H9 (cell line): ENCODE measurements at regions not wholly inside any gene's neighbourhood (a gene's known extent, or its start where the extent isn't known, plus 50 kb on each side); places are given as distances from the start of the nearest gene placed in this dataset.

Experiments used
- DNase-seq: peaks from one replicate; pipeline ENCODE4 v3.0.0-alpha.2; 2017
- H2AFZ ChIP-seq: one replicate; pipeline ENCODE4 v1.6.1; 2013; ENCODE audit warnings: mild to moderate bottlenecking, low read length, control low read depth, moderate library complexity
- H2AK5ac ChIP-seq: 2 replicates; pipeline ENCODE4 v1.6.1; 2013; ENCODE audit warnings: low read length, control low read depth, mixed read lengths; ENCODE audit not compliant: insufficient read length
- H2BK120ac ChIP-seq: one replicate; pipeline ENCODE4 v1.6.1; 2013; ENCODE audit warnings: low read depth, mild to moderate bottlenecking, low read length, control low read depth, inconsistent platforms; ENCODE audit not compliant: poor library complexity, severe bottlenecking
- H2BK12ac ChIP-seq: 2 replicates; pipeline ENCODE4 v1.6.1; 2013; ENCODE audit warnings: low read length, control low read depth, mixed read lengths, low read depth; ENCODE audit not compliant: insufficient read length
- H2BK15ac ChIP-seq: 2 replicates; pipeline ENCODE4 v1.6.1; 2013; ENCODE audit warnings: low read depth, low read length, control low read depth
- H2BK20ac ChIP-seq: one replicate; pipeline ENCODE4 v1.6.1; 2013; ENCODE audit warnings: low read depth, mild to moderate bottlenecking, low read length, control low read depth, inconsistent platforms; ENCODE audit not compliant: poor library complexity, severe bottlenecking
- H2BK5ac ChIP-seq: 2 replicates; pipeline ENCODE4 v1.6.1; 2013; ENCODE audit warnings: low read length, control low read depth, mixed read lengths; ENCODE audit not compliant: insufficient read length
- H3K14ac ChIP-seq: 2 replicates; pipeline ENCODE4 v1.6.1; 2013; ENCODE audit warnings: low read length, control low read depth; ENCODE audit not compliant: insufficient read depth
- H3K18ac ChIP-seq: 2 replicates; pipeline ENCODE4 v1.6.1; 2013; ENCODE audit warnings: low read depth, mild to moderate bottlenecking, mixed read lengths, low read length, control low read depth; ENCODE audit not compliant: insufficient read length
- H3K23ac ChIP-seq: 2 replicates; pipeline ENCODE4 v1.6.1; 2013; ENCODE audit warnings: low read length, control low read depth, mixed read lengths, low read depth; ENCODE audit not compliant: insufficient read length
- H3K23me2 ChIP-seq: 2 replicates; pipeline ENCODE4 v1.6.1; 2013; ENCODE audit warnings: low read depth, mild to moderate bottlenecking, mixed read lengths, low read length, control low read depth; ENCODE audit not compliant: insufficient read length, poor library complexity, severe bottlenecking
- H3K27ac ChIP-seq: 2 replicates; pipeline ENCODE4 v1.5.1; 2013; ENCODE audit warnings: low read length, control low read depth, mixed read lengths, low read depth; ENCODE audit not compliant: insufficient read length
- H3K27me3 ChIP-seq: 2 replicates; pipeline ENCODE4 v1.6.1; 2013; ENCODE audit warnings: low read length, control low read depth, inconsistent platforms; ENCODE audit not compliant: insufficient read depth
- H3K4ac ChIP-seq: 2 replicates; pipeline ENCODE4 v1.6.1; 2013; ENCODE audit warnings: low read depth, mild to moderate bottlenecking, control low read depth, inconsistent platforms, low read length, moderate library complexity
- H3K4me1 ChIP-seq: 2 replicates; pipeline ENCODE4 v1.6.1; 2013; ENCODE audit warnings: low read length, control low read depth, inconsistent platforms; ENCODE audit not compliant: insufficient read depth
- H3K4me2 ChIP-seq: 2 replicates; pipeline ENCODE4 v1.6.1; 2013; ENCODE audit warnings: low read length, control low read depth, mixed read lengths; ENCODE audit not compliant: insufficient read length, insufficient read depth
- H3K56ac ChIP-seq: 2 replicates; pipeline ENCODE4 v1.6.1; 2013; ENCODE audit warnings: low read depth, mild to moderate bottlenecking, mixed read lengths, low read length, control low read depth; ENCODE audit not compliant: insufficient read length
- H3K79me1 ChIP-seq: 2 replicates; pipeline ENCODE4 v1.6.1; 2013; ENCODE audit warnings: low read depth, mild to moderate bottlenecking, moderate library complexity, low read length, control low read depth, inconsistent platforms; ENCODE audit not compliant: insufficient read depth, poor library complexity, severe bottlenecking
- H3K79me2 ChIP-seq: 2 replicates; pipeline ENCODE4 v1.6.1; 2013; ENCODE audit warnings: low read length, control low read depth, inconsistent platforms; ENCODE audit not compliant: insufficient read depth
- H3K9ac ChIP-seq: 2 replicates; pipeline ENCODE4 v1.6.1; 2013; ENCODE audit warnings: low read length, control low read depth, mixed read lengths; ENCODE audit not compliant: insufficient read length; ENCODE audit errors: extremely low read depth
- H3K9me3 ChIP-seq: one replicate; pipeline ENCODE4 v1.6.1; 2013; ENCODE audit warnings: low read depth, low read length, inconsistent platforms; ENCODE audit not compliant: control insufficient read depth
- H3T11ph ChIP-seq: one replicate; pipeline ENCODE4 v1.6.1; 2013; ENCODE audit warnings: mild to moderate bottlenecking, low read length, control low read depth, inconsistent platforms
- H4K20me1 ChIP-seq: one replicate; pipeline ENCODE4 v1.6.1; 2013; ENCODE audit not compliant: control insufficient read depth, insufficient read length, insufficient read depth
- H4K5ac ChIP-seq: 2 replicates; pipeline ENCODE4 v1.6.1; 2013; ENCODE audit warnings: low read depth, mild to moderate bottlenecking, mixed read lengths, low read length, control low read depth; ENCODE audit not compliant: insufficient read length
- H4K8ac ChIP-seq: replicated peaks from 2 replicates; pipeline ENCODE4 v1.6.1; 2013; ENCODE audit warnings: low read length, control low read depth, mixed read lengths, low read depth; ENCODE audit not compliant: insufficient read length
- H4K91ac ChIP-seq: 2 replicates; pipeline ENCODE4 v1.6.1; 2013; ENCODE audit warnings: low read depth, mild to moderate bottlenecking, moderate library complexity, mixed read lengths, low read length, control low read depth; ENCODE audit not compliant: insufficient read length
- H3K27ac Mint-ChIP-seq, 3 experiments: 2 replicates in 2 of 3; 3 replicates in 1 of 3; pipeline ENCODE4 v1.8.0; 2020 to 2021; ENCODE audit warnings: mixed read lengths in 3 of 3, mild to moderate bottlenecking in 1 of 3, moderate library complexity in 1 of 3
- H3K27me3 Mint-ChIP-seq: 2 replicates; pipeline ENCODE4 v1.8.0; 2021; ENCODE audit warnings: low read depth, mild to moderate bottlenecking, moderate library complexity, mixed read lengths
- H3K36me3 Mint-ChIP-seq, 3 experiments: 2 replicates in 2 of 3; 3 replicates in 1 of 3; pipeline ENCODE4 v1.8.0; 2020 to 2021; ENCODE audit warnings: low read depth in 3 of 3, mixed read lengths in 3 of 3; ENCODE audit not compliant: insufficient read depth in 1 of 3
- H3K4me1 Mint-ChIP-seq, 2 experiments: 2 replicates each; pipeline ENCODE4 v1.8.0; 2020; ENCODE audit warnings: mixed read lengths in 2 of 2
- H3K4me3 Mint-ChIP-seq, 2 experiments: 2 replicates in 1 of 2; 3 replicates in 1 of 2; pipeline ENCODE4 v1.8.0; 2020 to 2021; ENCODE audit warnings: mild to moderate bottlenecking in 2 of 2, mixed read lengths in 2 of 2, moderate library complexity in 1 of 2
- H3K9me3 Mint-ChIP-seq, 2 experiments: 2 replicates in 1 of 2; 3 replicates in 1 of 2; pipeline ENCODE4 v1.8.0; 2020; ENCODE audit warnings: mild to moderate bottlenecking in 2 of 2, mixed read lengths in 2 of 2, moderate library complexity in 1 of 2
- WGBS: extraction: QIAGEN DNeasy Blood & Tissue Kit; methylation state at CpG from one replicate; pipeline ENCODE4 v1.1.7; 2013; ENCODE audit warnings: missing lambda C conversion rate, low lambda C conversion rate, mixed read lengths; ENCODE audit not compliant: insufficient read length; ENCODE audit errors: extremely low coverage; 5-methylcytosine and 5-hydroxymethylcytosine counted together
- TF ChIP-seq, protein P1 (sequence below): fragments of 200-600 bp; sonication (generic); conservative IDR thresholded peaks from 3 replicates; pipeline ENCODE4 v1.8.0; 2021; ENCODE audit warnings: antibody characterized with exemption, mild to moderate bottlenecking

DNA sequence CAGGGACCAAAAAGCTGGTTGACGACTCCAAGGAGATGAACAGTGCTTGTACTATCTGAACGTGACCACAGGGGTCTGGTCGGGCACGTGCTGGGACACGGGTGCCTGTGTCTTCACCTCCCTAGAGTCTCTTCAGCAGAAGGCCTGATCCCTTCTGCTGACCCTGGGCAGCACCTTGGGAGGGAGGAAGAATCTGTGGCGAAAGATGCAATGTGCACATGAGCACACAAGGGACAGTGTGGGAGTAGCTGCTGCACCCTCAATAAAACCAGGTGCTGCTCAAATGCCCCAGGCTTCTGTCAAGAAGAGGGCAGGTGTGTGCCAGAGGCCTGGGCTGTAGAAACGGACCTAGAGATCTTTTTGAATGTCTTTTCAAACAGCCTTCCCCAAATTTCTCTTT, 130.6 kb upstream of the THBS2 start:
- Histone ChIP-seq H3K18ac (no peak overlapping the region), H4K20me1 (no peaks in the 10 kb centered on the region), H3K79me2 (no peaks in the 10 kb centered on the region), H4K91ac (no peak overlapping the region), H2AK5ac (no peak overlapping the region), H3K27me3 (no peaks in the 10 kb centered on the region), H3K23me2 (no peaks in the 10 kb centered on the region), H2BK5ac (no peak overlapping the region), H4K5ac (no peak overlapping the region), H3K14ac (no peak overlapping the region), H2BK12ac (no peak overlapping the region), H2AFZ (no peak overlapping the region), H3K79me1 (no peaks in the 10 kb centered on the region), H3K9me3 (no peaks in the 10 kb centered on the region), H4K8ac (no peak overlapping the region), H2BK20ac (no peak overlapping the region), H3K56ac (no peak overlapping the region), H3K27ac (no peak overlapping the region), H3K9ac (no peak overlapping the region), H3K4ac (no peak overlapping the region), H2BK15ac (no peak overlapping the region), H3K23ac (no peak overlapping the region), H3T11ph (no peak overlapping the region), H3K4me1 (no peaks in the 10 kb centered on the region), H3K4me2 (no peak overlapping the region), H2BK120ac (no peak overlapping the region)
- H3K27ac Mint-ChIP-seq, result no peak overlapping the region; a peak in 1 of 7 replicates
- TF ChIP-seq, protein P1, sequence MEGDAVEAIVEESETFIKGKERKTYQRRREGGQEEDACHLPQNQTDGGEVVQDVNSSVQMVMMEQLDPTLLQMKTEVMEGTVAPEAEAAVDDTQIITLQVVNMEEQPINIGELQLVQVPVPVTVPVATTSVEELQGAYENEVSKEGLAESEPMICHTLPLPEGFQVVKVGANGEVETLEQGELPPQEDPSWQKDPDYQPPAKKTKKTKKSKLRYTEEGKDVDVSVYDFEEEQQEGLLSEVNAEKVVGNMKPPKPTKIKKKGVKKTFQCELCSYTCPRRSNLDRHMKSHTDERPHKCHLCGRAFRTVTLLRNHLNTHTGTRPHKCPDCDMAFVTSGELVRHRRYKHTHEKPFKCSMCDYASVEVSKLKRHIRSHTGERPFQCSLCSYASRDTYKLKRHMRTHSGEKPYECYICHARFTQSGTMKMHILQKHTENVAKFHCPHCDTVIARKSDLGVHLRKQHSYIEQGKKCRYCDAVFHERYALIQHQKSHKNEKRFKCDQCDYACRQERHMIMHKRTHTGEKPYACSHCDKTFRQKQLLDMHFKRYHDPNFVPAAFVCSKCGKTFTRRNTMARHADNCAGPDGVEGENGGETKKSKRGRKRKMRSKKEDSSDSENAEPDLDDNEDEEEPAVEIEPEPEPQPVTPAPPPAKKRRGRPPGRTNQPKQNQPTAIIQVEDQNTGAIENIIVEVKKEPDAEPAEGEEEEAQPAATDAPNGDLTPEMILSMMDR, result no peak
- DNase-seq, result no peak
- peaks cover 5% of the 10 kb centered on the region for H3K27me3 Mint-ChIP-seq
- no peak overlapping the region for H3K4me3 Mint-ChIP-seq
- WGBS, result no CpG with 5 or more reads among the region's 7 CpGs
- H3K9me3 Mint-ChIP-seq, result peaks cover 0 to 7% of the 10 kb centered on the region in 2 experiments; a peak in 4 of 5 replicates
- peaks cover 8 to 9% of the 10 kb centered on the region in 2 experiments for H3K4me1 Mint-ChIP-seq
- H3K36me3 Mint-ChIP-seq, result peaks cover 0 to 9% (median 2%) of the 10 kb centered on the region in 3 experiments; a peak in 4 of 7 replicates
